GM21529 (cell line): ENCODE measurements at regions not wholly inside any gene's neighbourhood (a gene's known extent, or its start where the extent isn't known, plus 50 kb on each side); places are given as distances from the start of the nearest gene placed in this dataset.
A peak's percentile ranks its signal among the peaks of the same experiment; 100 is the strongest.
"Not testable (repeated sequence)": the region's sequence is repeated elsewhere in the genome, so short reads cannot be mapped to it uniquely, and the experiment has no call there.

Experiments
- ATAC-seq: cut with Tn5 transposase; IDR thresholded peaks from one replicate; pipeline ENCODE4 v1.9.1; 2021; ENCODE audit not compliant: unreplicated experiment

GRCh38 chr9:99472240-99472915 is 250.3 kb downstream of the SEC61B start:
- ATAC-seq: peak; percentile 47

GRCh38 chr9:99472916-99473245 is 250.8 kb downstream of the SEC61B start:
- no peak for ATAC-seq

- no peak for ATAC-seq
Measured at GRCh38 chr9:99474186-99474585, 252.1 kb downstream of the SEC61B start.

- ATAC-seq: no peak
Measured at GRCh38 chr9:99475401-99476065, 253.5 kb downstream of the SEC61B start.

GRCh38 chr9:99478469-99479027 is 256.5 kb downstream of the SEC61B start:
- no peak for ATAC-seq

GRCh38 chr9:99479929-99480328 is 257.8 kb downstream of the SEC61B start:
- no peak for ATAC-seq

- no peak for ATAC-seq
Measured at GRCh38 chr9:99485459-99485858, 263.4 kb downstream of the SEC61B start.

GRCh38 chr9:99486684-99487083 is 264.6 kb downstream of the SEC61B start:
- ATAC-seq: no peak

- no peak for ATAC-seq
Measured at GRCh38 chr9:99488131-99489059, 266.3 kb downstream of the SEC61B start.

- no peak for ATAC-seq
Measured at GRCh38 chr9:99489060-99489413, 267.0 kb downstream of the SEC61B start.

- ATAC-seq: no peak
Measured at GRCh38 chr9:99490729-99491128, 268.6 kb downstream of the SEC61B start.

GRCh38 chr9:99491408-99492158 is 269.5 kb downstream of the SEC61B start:
- ATAC-seq: peak; percentile 52

GRCh38 chr9:99497641-99498040 is 275.6 kb downstream of the SEC61B start:
- ATAC-seq: no peak

GRCh38 chr9:99498979-99499378 is 276.9 kb downstream of the SEC61B start:
- not testable (repeated sequence) for ATAC-seq

- ATAC-seq: no peak
Measured at GRCh38 chr9:99505936-99506335, 283.9 kb downstream of the SEC61B start.

- no peak for ATAC-seq
Measured at GRCh38 chr9:99506747-99507348, 284.8 kb downstream of the SEC61B start.

- no peak for ATAC-seq
Measured at GRCh38 chr9:99509065-99509745, 287.1 kb downstream of the SEC61B start.

- ATAC-seq: no peak
Measured at GRCh38 chr9:99509900-99510535, 287.9 kb downstream of the SEC61B start.

GRCh38 chr9:99511723-99512122 is 289.6 kb downstream of the SEC61B start:
- ATAC-seq: no peak
